Peyer's patch (tissue), 4 donors: ENCODE measurements at regions not wholly inside any gene's neighbourhood (a gene's known extent, or its start where the extent isn't known, plus 50 kb on each side); places are given as distances from the start of the nearest gene placed in this dataset.

ENCODE experiments used
- POLR2A ChIP-seq, 2 donors: fragments of 450-650 bp; IDR thresholded peaks; one replicate each; pipeline ENCODE4 v1.5.1; 2017; ENCODE audit warnings: antibody characterized with exemption in 2 of 2, mild to moderate bottlenecking in 2 of 2, moderate library complexity in 2 of 2
- TF ChIP-seq, protein P1 (sequence below), 6 experiments: fragments of 450-650 bp in 4 of 6; fragments of 200-600 bp in 2 of 6; sonication (generic) in 1 of 6; IDR thresholded peaks; one replicate each; pipeline ENCODE4 v1.5.1; 2017 to 2019; ENCODE audit warnings: antibody characterized with exemption in 6 of 6, mild to moderate bottlenecking in 3 of 6, moderate library complexity in 1 of 6

DNA sequence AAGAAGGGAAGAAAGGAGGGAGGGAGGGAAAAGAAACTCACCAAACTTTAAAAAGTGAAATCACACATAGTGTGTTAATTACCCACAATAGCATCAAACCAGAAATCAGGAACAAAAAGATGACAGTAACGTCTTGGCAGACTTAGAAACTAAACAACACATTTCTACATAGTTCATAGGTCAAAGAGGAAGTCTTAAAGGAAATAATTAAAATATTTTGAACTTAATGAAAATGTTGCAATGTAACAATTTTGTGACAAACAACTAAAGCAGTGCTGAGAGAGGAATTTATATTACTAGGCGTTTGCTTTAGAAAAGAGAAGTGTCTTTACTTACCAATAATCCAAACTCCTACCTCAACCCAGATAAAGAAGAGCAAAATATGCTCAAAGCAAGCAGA, 505.0 kb upstream of the ID2 start:
- TF ChIP-seq, protein P1, sequence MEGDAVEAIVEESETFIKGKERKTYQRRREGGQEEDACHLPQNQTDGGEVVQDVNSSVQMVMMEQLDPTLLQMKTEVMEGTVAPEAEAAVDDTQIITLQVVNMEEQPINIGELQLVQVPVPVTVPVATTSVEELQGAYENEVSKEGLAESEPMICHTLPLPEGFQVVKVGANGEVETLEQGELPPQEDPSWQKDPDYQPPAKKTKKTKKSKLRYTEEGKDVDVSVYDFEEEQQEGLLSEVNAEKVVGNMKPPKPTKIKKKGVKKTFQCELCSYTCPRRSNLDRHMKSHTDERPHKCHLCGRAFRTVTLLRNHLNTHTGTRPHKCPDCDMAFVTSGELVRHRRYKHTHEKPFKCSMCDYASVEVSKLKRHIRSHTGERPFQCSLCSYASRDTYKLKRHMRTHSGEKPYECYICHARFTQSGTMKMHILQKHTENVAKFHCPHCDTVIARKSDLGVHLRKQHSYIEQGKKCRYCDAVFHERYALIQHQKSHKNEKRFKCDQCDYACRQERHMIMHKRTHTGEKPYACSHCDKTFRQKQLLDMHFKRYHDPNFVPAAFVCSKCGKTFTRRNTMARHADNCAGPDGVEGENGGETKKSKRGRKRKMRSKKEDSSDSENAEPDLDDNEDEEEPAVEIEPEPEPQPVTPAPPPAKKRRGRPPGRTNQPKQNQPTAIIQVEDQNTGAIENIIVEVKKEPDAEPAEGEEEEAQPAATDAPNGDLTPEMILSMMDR (IDR thresholded peaks at IDR 0.05), result no peak
- TF ChIP-seq POLR2A (IDR thresholded peaks at IDR 0.05), result no peak
